ENCODE measurements at regions not wholly inside any gene's neighbourhood (a gene's known extent, or its start where the extent isn't known, plus 50 kb on each side); places are given as distances from the start of the nearest gene placed in this dataset.
"Not testable (repeated sequence)": the region's sequence is repeated elsewhere in the genome, so short reads cannot be mapped to it uniquely, and the experiment has no call there.

DNA sequence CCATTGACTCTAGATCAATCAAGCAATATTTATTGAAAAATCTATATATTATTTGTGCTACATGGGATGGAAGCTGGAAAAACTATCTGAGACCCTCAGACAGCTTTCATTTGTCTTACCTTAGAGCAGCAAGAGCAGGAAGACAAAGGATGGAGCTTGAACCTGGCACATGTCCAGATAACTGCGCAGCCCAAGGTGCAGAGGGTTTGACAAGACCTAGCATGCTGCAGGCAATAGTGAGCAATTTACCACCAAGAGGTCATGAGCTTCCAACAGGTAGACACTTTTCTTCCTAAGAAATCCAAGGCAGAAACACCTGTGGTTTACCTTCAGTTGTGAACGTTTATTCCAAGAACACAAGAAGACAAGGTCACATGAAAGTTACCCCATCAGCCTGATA lies 214.7 kb upstream of the NECTIN3 start:
- DNase-seq = no peak

GRCh38 chr3:110858549-110858948 lies 213.1 kb upstream of the NECTIN3 start:
- DNase-seq = no peak

DNA sequence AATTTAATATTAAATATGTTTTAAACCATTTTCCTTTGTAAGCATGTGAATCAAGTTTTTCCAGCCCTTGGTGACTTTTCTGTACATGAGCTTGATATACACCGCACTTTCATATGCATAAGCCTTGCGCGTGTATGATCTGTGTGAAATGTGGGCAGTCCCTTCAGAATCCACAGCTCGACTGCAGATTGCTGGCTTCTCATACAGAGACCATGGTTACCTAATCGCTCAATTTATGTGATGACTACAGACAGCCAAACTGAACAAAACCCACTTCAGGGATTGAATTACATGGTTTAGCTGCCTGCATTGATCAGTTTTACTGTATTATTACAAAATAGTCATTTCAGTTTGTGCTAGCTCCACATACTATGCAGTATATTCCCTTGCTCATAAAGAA lies 212.3 kb upstream of the NECTIN3 start:
- no peak for DNase-seq

GRCh38 chr3:110859993-110860392 lies 211.6 kb upstream of the NECTIN3 start:
- DNase-seq = no peak

DNA sequence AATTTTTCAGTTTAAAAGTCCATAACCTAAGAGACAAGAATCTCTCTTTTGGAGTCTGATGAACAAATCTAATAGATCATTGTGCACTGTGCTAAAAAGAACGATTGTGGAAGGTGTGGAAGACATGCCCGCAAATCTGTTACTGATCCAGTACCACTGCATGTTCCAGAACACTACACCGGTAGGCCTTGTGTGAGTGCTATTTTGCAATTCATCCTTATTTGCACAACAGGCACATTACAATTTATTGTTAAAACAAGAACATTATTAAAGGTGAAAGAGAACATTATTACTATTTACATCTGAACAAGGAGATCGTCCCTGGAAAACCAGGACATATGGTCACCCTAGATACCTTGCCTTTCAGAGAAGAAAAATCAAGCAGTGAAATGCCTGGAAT lies 205.7 kb upstream of the NECTIN3 start:
- DNase-seq = no peak

GRCh38 chr3:110868106-110868505 lies 203.5 kb upstream of the NECTIN3 start:
- DNase-seq = no peak

DNA sequence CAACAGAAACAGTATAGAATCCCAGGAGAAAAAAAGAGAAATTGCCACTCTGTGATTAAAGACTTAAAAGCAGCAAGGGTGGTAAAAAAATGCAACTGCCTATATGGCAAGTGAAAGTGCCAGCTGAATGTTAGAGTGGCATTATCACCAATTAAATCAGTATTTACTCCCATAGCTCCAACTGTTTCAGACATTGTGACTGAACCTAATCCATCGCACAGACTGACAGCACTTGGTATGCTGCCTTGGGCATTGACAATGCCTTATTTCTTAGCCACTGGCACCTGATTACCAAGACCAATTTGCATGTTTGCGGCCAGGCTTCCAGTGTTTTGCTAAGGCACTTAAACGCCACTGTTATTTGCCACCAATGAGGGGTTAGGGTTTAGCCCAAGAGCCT lies 201.9 kb upstream of the NECTIN3 start:
- DNase-seq = no peak

DNA sequence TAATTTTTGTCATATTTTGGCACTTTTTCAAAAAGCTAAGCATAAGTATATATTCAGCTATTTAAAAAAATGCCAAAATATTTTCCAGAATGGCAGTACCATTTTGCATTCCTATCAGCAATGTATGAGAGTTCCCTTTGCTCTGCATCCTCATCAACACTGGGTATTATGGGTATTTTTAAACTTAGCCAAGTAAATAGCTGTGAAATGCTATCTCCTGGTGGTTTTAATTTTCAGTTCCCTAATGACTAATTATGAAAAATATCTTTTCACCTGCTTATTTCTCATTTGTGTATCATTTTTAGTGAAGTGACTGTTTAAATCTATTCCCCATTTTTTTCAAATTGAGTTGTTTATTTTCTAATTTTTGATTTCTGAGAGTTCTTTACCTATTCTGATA lies 199.7 kb upstream of the NECTIN3 start:
- no peak for DNase-seq

DNA sequence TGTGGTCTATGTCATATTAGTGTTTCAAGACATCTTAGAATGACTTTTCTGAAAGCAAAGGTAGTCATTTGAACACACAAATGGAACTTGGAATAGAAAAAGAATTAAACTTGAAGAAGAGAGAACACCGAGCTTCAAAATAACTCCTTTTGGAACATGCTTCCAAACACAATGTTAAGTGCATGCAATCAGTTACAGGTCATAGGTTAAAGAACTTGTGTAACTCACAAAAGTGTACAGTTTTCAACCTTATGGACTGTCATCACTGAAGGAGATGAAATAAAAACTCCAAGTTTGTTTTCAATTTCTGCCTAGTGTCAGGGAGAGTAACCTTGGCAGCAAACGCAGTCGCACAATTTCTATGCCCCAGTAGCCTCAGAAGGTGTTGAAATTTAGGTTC lies 192.9 kb upstream of the NECTIN3 start:
- DNase-seq = no peak

- no peak for DNase-seq
Measured at GRCh38 chr3:110881069-110881468, 190.5 kb upstream of the NECTIN3 start.

- DNase-seq = no peak
Measured at GRCh38 chr3:110886222-110886893, 185.3 kb upstream of the NECTIN3 start.

DNA sequence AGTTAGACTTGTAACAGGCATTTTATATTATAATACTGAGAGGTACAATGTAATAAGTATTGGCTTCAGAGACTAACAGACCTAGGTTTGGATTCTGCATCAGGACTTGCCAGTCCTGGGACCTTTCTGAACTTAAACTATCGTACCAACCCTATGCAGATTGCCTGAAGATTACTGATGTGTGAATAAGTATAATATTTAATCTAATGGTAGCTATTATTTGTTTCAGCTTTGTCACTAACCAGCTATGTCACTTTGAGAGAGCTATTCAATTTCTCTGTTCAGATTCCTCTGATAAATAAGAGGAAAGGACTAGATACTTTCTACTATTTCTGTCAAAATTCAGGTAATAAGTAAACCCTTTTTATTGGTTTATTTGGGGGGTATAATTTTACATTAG lies 184.4 kb upstream of the NECTIN3 start:
- DNase-seq = no peak

GRCh38 chr3:110888625-110889375 lies 182.8 kb upstream of the NECTIN3 start:
- not testable (repeated sequence) for DNase-seq

GRCh38 chr3:110889376-110889699 lies 182.3 kb upstream of the NECTIN3 start:
- not testable (repeated sequence) for DNase-seq

- DNase-seq = no peak
Measured at GRCh38 chr3:110894574-110894973, 177.0 kb upstream of the NECTIN3 start.

- DNase-seq = no peak
Measured at GRCh38 chr3:110895054-110895453, 176.6 kb upstream of the NECTIN3 start.

DNA sequence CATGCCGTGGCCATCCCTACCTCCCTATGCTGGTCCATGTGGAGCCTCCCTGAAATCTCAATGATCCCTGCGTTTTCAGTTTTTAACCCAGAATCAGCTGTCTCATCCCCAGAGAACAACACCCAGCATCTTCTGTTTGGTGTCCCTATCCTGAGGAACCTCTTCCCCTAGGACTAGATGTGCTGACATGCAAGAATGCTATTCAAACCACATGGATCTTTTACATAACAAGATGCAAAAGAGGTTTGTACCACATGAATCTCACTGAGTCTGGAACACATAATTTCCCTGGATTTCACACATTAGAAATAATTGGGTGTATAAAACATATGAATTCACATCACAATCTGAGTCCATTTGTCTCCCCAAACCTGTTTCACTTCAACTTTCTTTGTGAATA lies 174.6 kb upstream of the NECTIN3 start:
- DNase-seq = no peak

DNA sequence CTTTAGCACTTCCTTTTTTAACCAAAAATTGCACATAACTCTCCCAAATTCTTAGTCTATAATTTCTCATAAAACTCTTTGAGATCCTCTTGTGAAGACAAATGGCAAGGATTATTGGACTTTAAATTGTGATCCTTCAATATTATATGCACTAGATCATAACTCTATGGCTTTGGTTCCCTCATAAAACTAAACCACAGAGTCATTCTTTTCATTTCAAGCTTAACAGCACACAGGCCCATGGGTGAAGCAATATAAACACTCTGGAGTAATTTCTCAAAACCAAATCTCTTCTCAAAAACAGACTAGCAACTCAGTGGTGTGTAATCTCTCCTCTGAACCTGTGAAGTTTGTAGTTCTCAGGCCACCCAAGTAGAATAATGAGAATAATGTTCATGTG lies 171.0 kb upstream of the NECTIN3 start:
- no peak for DNase-seq

DNA sequence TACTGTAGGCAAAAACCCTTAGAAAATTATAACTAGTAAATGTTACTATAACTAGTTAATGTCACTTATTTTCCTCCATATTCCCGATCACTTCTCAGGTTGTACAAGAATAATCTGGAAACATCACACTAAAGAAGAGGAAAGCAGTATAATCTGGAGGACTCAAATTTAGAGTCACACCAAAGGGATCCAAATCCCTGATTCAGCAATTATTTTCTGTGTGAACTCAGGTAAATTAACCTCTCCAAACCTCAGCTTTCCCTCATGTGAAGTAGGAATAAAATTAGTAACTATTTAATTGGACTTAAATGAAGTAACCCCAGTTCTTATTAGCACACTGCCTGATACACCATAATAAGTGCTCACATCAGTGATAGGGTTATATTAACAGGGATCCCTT lies 170.1 kb upstream of the NECTIN3 start:
- DNase-seq = no peak

GRCh38 chr3:110902453-110903085 lies 169.0 kb upstream of the NECTIN3 start:
- no peak for DNase-seq

GRCh38 chr3:110903771-110904519 lies 167.7 kb upstream of the NECTIN3 start:
- no peak for DNase-seq

- DNase-seq = no peak
Measured at GRCh38 chr3:110904520-110904890, 167.1 kb upstream of the NECTIN3 start.

DNA sequence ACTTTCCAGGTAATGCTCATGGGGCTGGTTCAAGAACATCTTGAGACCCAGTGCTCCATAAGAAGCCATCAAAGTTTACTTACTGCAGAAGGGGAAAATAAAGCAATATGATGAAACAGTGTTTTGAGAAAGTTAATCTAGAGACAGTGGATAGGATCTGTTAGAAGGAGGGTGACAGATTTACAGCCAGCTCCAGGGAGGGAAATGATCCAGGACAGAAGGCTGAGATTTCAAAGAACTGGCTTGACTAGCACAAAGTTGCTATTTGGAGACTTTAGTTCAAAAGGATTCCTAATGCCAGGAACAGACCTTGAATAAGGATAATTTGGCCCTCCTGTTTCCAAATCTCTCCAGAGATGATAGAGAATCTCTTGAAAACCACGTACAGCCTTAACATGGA lies 166.5 kb upstream of the NECTIN3 start:
- DNase-seq = no peak

DNA sequence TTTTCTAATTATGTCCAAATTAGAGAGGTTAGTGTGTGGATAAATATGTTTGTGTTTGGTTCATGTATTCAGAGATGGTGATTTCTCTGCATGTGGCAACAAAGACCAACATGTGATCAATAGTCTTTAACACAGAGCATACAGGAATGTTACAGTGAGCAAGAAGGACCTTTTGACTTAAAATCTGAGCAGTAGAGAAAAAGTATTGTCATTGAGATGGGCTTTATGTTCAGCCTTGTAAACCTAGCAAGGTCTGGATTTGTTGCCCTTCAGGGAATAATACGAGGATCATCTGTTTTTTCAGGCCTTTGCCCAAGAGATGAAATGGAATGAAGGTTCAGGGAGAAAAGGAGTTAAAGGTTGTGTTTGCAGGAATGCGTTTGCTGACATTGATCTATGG lies 161.8 kb upstream of the NECTIN3 start:
- no peak for DNase-seq
